Right atrium auricular region (tissue), 2 donors: ENCODE measurements at regions not wholly inside any gene's neighbourhood (a gene's known extent, or its start where the extent isn't known, plus 50 kb on each side); places are given as distances from the start of the nearest gene placed in this dataset.

Experiments
- DNase-seq: peaks from one replicate; pipeline ENCODE4 v3.0.0-alpha.2; 2019; ENCODE audit warnings: low spot score
- H3K27ac ChIP-seq, 2 donors: fragments of 200-600 bp; sonication (generic); 1 replicate in 1 of 2; 2 replicates in 1 of 2; pipeline ENCODE4 v1.5.1; 2016 to 2019
- H3K27me3 ChIP-seq, 2 donors: fragments of 200-600 bp; sonication (generic); one replicate each; pipeline versions ENCODE4 v1.5.1 to v1.6.0; 2017 to 2019
- H3K36me3 ChIP-seq: fragments of 200-600 bp; sonication (generic); one replicate; pipeline ENCODE4 v1.5.1; 2016
- H3K4me1 ChIP-seq, 2 donors: fragments of 200-600 bp; sonication (generic); one replicate each; pipeline versions ENCODE4 v1.5.1 to v1.6.0; 2017 to 2019
- H3K4me3 ChIP-seq, 2 donors: fragments of 200-600 bp; sonication (generic); 1 replicate in 1 of 2; 2 replicates in 1 of 2; pipeline ENCODE4 v1.5.1; 2017 to 2019; ENCODE audit warnings: mild to moderate bottlenecking in 1 of 2, moderate library complexity in 1 of 2
- H3K9me3 ChIP-seq, 2 donors: fragments of 200-600 bp; sonication (generic); one replicate each; pipeline ENCODE4 v1.5.1; 2019
- TF ChIP-seq, protein P1 (sequence below), 2 donors: fragments of 200-600 bp; sonication (generic); IDR thresholded peaks; one replicate each; pipeline ENCODE4 v1.5.1; 2019; ENCODE audit warnings: antibody characterized with exemption in 2 of 2

DNA sequence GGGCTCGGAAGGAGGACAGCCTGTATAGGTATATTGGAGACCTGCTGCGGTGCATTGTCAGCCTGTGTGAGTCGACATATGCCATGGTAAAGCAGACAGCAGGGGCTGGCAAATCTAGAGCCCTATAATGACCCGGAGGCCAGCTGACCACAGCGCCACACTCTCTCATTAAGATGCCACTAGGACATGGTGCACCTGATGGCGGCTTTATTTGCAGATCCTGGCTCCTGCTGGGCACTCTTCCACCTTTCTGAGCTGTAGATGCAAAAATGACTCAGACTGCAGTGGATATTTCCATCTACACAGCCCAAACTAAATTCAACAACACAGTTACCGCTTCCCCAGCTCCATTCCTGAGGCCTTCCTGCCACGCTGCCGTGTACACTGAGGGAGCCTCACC is 389.9 kb downstream of the TNS1 start:
- Histone ChIP-seq H3K27ac (no peak overlapping the region), H3K4me3 (no peak overlapping the region), H3K27me3 (no peaks in the 10 kb centered on the region), H3K9me3 (no peaks in the 10 kb centered on the region), H3K36me3 (no peaks in the 10 kb centered on the region), H3K4me1 (peaks cover 0 to 12% of the 10 kb centered on the region in 2 donors)
- no peak for DNase-seq
- TF ChIP-seq, protein P1, sequence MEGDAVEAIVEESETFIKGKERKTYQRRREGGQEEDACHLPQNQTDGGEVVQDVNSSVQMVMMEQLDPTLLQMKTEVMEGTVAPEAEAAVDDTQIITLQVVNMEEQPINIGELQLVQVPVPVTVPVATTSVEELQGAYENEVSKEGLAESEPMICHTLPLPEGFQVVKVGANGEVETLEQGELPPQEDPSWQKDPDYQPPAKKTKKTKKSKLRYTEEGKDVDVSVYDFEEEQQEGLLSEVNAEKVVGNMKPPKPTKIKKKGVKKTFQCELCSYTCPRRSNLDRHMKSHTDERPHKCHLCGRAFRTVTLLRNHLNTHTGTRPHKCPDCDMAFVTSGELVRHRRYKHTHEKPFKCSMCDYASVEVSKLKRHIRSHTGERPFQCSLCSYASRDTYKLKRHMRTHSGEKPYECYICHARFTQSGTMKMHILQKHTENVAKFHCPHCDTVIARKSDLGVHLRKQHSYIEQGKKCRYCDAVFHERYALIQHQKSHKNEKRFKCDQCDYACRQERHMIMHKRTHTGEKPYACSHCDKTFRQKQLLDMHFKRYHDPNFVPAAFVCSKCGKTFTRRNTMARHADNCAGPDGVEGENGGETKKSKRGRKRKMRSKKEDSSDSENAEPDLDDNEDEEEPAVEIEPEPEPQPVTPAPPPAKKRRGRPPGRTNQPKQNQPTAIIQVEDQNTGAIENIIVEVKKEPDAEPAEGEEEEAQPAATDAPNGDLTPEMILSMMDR (IDR thresholded peaks at IDR 0.05) = no peak

GRCh38 chr2:217612211-217612610 is 390.6 kb downstream of the TNS1 start:
- TF ChIP-seq, protein P1 (IDR thresholded peaks at IDR 0.05) = no peak
- H3K27ac ChIP-seq = no peak overlapping the region
- no peaks in the 10 kb centered on the region for H3K27me3 ChIP-seq
- H3K4me1 ChIP-seq = peaks cover 0 to 17% of the 10 kb centered on the region in 2 donors
- H3K9me3 ChIP-seq = no peaks in the 10 kb centered on the region
- H3K4me3 ChIP-seq = no peak overlapping the region
- no peak for DNase-seq
- H3K36me3 ChIP-seq = no peaks in the 10 kb centered on the region

DNA sequence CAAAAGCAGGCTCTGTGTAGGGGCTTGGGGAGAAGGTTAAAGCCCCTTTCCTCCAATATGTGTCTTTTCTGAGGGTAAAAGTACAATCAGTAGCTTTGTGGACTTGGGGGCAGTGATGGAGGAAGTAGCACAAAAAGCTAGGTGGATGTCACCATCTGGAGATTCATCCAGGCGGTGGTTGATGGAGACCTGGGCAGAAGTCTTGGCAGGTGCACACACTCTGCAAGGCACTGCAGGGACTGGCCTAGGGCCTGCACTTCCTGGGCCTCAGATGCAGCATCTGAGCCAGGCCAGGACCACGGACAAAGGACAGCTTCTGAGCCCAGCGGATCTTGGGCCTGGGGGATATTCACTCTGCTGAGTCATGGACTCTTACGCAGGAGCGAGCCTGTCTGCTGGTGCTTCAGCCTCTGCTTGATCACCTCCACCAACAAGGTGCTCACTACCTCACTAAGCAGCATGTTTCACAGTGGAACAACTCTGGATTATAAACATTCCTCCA is 391.1 kb downstream of the TNS1 start:
- H3K4me3 ChIP-seq = no peak overlapping the region

DNA sequence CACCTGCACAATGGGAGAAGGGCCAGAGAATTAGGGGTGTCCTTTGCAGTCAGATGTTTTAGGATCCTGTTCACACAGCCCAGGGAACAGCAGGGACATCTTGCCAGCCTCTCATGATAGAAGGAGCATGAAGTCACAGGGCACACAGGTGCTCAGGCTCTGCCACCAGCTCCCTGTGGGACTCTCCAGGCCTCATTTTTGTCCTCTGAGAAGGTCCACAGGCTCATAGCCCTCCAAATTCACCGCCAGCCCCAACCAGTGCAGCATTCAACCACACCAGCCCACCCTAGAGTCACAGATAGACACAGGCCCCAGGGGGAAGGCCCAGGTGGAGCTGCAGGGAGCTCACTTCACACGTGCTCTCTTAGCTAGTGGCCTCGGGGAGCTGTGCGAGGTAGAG is 391.7 kb downstream of the TNS1 start:
- no peak overlapping the region for H3K4me3 ChIP-seq
- TF ChIP-seq, protein P1 (IDR thresholded peaks at IDR 0.05) = no peak
- H3K27me3 ChIP-seq = no peaks in the 10 kb centered on the region
- H3K4me1 ChIP-seq = peaks cover 0 to 12% of the 10 kb centered on the region in 2 donors
- H3K9me3 ChIP-seq = no peaks in the 10 kb centered on the region
- no peak overlapping the region for H3K27ac ChIP-seq
- DNase-seq = no peak
- no peaks in the 10 kb centered on the region for H3K36me3 ChIP-seq

More for the DNA sequence above, 391.1 kb downstream of the TNS1 start:
- H3K4me1 ChIP-seq = peaks cover 0 to 13% of the 10 kb centered on the region in 2 donors
- no peaks in the 10 kb centered on the region for H3K36me3 ChIP-seq
- H3K27me3 ChIP-seq = no peaks in the 10 kb centered on the region
- H3K9me3 ChIP-seq = no peaks in the 10 kb centered on the region
- TF ChIP-seq, protein P1 (IDR thresholded peaks at IDR 0.05) = no peak
- H3K27ac ChIP-seq = no peak overlapping the region
- DNase-seq = no peak

DNA sequence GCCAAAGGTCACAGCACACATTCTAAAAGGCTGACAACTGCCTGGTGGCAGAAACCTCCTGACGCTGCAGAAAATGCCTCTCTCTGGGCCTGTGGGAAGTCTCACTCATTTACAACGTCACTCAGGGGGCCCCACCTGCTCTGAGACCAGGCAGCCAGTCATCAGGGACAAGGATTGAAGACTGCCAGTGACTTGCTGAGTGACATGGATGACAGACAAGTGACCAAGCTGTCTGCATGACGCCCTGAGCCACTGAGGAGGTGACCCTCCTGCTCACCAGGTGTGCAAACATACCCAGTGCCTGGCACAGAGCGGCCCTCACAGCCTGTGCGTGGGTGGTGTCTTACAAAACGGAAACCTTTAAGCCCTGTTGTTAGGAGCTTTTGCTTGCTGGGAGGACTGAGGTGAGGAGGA is 392.4 kb downstream of the TNS1 start:
- TF ChIP-seq, protein P1 (IDR thresholded peaks at IDR 0.05) = no peak
- Histone ChIP-seq H3K4me3 (no peak overlapping the region), H3K36me3 (no peaks in the 10 kb centered on the region), H3K27ac (no peak overlapping the region), H3K4me1 (peaks cover 0 to 14% of the 10 kb centered on the region in 2 donors), H3K9me3 (no peaks in the 10 kb centered on the region), H3K27me3 (no peaks in the 10 kb centered on the region)
- DNase-seq = no peak

GRCh38 chr2:217609952-217610351 is 392.8 kb downstream of the TNS1 start:
- no peaks in the 10 kb centered on the region for H3K27me3 ChIP-seq
- H3K9me3 ChIP-seq = no peaks in the 10 kb centered on the region
- DNase-seq = no peak
- peaks cover 0 to 18% of the 10 kb centered on the region in 2 donors for H3K4me1 ChIP-seq
- TF ChIP-seq, protein P1 (IDR thresholded peaks at IDR 0.05) = no peak
- no peak overlapping the region for H3K4me3 ChIP-seq
- no peak overlapping the region for H3K27ac ChIP-seq
- H3K36me3 ChIP-seq = no peaks in the 10 kb centered on the region
